Activated CD4-positive, alpha-beta T cell treated with anti-CD3 and anti-CD28 coated beads, Interleukin-2, Interleukin-4, amounts not matched to agents 100 ng/mL and 50 ng/mL, durations not matched to agents 16 hours and 8 hours (primary cell): ENCODE measurements at regions not wholly inside any gene's neighbourhood (a gene's known extent, or its start where the extent isn't known, plus 50 kb on each side); places are given as distances from the start of the nearest gene placed in this dataset.
"Not testable (repeated sequence)": the region's sequence is repeated elsewhere in the genome, so short reads cannot be mapped to it uniquely, and the experiment has no call there.

Source experiments
- DNase-seq: peaks from one replicate; pipeline ENCODE4 v3.0.0-alpha.2; 2020; ENCODE audit warnings: low spot score

DNA sequence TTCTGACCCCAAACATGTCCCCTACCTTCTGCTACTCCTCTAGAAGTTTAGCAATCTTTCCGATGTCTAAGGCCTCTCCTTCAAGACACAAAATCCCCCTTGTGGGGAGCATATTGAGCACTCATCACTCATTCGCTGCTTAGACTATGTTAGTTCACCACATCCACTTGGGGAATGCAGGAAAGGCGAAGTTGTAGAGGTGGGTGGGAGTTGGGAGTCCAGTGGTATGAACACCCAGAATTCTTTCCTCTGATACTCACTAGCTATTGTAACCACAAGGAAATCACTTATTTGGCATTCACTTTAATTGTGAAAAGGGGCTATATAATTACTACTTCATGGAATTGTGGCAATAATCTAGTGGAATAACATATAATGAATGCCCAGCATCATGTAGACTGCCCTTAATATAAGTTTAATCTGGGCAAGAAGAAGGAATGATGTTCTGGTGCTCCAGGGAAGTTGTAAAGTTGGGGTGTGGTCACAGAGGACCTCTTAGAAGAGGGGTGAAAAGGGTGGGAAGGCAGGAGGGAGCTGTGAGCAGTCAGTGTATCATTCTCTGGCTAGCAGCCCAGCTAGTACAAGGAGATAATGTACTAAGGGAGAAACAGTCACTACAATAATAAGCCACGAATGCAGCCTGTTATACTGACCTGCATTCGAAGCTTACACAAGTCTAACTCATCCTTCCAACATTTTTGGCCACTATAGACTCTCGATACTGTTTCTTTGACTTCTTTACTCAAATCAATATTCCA is 468.2 kb upstream of the DIPK2B start:
- no peak for DNase-seq

DNA sequence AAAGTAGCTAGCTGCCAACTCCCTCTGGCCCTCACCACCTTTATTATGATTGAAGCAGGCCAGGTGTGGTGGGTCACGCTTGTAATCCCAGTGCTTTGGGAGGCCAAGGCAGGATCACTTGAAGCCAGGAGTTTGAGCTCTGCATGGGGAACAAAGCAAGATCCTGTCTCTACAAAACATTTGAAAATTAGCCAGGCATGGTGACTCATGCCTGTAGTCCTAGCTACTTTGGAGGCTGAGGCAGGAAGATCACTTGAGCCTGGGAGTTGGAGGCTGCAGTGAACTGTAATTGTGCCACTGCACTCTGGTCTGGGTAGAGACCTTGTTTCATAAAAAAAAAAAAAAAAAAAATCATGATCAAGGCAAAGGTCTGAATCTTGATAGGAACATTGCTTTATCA is 467.0 kb upstream of the DIPK2B start:
- DNase-seq: no peak

DNA sequence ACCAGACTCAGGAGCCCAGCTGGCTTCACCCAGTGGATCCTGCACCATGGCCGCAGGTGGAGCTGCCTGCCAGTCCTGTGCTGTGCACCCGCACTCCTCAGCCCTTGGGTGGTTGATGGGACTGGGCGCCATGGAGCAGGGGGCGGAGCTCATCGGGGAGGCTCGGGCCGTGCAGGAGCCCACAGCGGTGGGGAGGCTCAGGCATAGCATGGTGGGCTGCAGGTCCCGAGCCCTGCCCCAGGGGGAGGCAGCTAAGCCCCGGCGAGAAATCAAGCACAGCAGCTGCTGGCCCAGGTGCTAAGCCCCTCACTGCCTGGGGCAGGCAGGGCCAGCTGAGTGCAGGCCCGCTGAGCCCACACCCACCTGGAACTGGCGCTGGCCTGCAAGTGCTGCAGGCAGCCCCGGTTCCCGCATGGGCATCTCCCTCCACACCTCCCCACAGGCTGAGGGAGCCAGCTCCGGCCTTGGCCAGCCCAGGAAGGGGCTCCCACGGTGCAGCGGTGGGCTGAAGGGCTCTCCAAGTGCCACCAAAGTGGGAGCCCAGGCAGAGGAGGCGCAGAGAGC is 464.1 kb upstream of the DIPK2B start:
- no peak for DNase-seq

DNA sequence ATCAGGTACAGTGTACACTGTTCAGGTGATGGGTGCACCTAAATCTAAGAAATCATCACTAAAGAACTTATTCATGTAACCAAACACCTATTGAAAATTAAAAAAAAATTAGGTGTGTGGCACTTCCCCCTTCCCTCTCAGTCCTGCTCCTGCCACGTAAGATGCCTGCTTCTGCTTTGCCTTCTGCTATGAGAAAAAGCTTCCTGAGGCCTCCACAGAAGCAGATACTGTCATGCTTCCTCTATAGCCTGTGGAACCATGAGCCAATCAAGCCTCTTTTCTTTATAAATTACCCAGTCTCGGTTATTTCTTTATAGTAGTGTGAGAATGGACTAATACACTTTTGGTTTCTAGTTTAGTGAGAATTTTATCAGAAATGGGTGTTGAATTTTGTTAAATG is 459.8 kb upstream of the DIPK2B start:
- DNase-seq: no peak

DNA sequence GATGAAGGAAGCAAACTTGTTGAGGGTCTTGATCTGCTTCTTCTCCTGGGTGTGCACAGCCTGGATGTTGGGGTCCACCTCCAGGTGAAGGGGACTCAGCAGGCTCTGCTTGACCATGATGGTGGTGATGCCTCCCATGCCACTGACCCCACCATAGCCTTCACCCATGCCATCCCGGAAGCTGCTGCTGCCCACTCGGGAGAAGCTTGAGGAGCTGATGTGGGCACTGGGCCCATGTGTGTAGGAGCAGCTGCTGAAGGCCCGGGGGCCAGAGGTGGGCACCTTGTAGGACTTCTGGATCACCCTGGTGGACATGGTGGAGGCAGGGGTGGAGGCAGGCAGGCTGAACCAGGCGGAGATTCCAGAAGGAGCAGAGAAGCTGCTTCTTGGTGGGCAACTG is 432.7 kb upstream of the DIPK2B start:
- DNase-seq: no peak

DNA sequence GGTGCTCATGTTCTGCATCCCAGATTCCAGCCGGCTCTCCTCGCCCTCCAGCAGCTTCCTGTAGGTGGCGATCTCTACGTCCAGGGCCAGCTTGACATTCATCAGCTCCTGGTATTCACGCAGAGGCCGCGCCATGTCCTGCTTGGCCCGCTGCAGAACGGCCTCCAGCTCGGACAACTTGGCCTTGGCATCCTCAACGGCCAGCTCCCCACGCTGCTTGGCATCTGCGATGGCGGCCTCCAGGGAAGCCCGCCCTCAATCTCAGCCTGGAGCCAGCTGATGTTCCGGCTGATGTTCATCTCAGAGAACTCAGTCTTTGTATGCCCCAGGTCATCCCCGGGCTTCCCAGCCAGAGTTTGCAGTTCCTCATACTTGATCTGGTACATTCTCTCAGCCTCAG is 431.8 kb upstream of the DIPK2B start:
- no peak for DNase-seq

DNA sequence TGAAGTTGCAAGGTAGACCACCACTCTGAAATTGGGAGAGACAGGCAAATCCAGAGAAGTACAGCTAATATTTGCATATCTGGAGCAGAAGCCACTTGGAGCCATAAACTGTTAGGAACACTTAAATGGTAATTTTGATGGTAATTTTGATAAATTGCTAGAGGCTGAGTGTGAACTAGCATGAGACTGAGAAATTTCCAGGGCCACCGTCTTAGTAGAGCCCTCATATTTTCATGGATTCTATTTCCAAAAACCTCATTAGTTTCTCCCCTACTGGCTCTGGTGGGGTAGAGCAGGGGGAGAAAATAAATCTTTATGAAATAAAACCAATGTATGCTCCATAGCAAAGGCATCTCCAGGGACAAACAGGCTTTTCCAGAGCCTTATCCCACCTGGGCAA is 429.4 kb upstream of the DIPK2B start:
- no peak for DNase-seq

DNA sequence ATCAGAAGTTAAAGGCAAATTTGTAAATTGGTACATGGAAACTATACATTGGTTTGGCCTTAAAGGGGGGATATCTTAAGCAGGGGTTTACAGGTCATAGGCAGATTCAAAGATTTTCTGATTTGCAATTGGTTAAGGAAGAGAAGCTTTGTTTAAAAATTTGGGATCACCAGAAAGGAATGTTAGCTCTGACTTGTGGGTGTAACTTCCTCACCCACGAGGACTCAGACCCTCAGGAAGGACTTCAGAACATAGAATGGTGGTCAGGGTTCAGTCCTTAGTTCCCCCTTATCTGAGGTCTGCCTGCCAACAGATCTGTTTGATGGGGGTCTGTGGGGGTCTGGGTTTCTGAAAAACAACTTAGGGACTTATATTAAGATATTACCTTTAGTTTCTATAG is 427.4 kb upstream of the DIPK2B start:
- no peak for DNase-seq

DNA sequence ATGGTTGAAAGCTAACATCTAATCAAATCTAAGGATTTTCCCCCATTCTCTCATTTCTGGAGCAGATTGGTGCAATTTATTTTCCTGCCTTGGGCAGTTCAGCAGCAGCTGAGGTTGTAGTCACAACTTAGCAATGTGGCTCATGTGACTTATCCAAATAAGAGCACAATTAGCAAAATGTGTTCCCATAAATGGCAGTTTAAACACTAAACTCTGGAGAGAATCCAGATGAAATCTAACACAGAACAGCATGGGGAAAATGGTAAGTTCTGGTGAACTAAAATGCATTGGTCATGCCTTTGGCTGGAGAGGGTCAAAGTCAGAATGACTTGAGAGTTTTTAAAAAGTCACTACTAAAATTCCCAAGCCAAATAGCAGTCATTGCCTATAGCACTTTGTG is 422.6 kb upstream of the DIPK2B start:
- DNase-seq: no peak

DNA sequence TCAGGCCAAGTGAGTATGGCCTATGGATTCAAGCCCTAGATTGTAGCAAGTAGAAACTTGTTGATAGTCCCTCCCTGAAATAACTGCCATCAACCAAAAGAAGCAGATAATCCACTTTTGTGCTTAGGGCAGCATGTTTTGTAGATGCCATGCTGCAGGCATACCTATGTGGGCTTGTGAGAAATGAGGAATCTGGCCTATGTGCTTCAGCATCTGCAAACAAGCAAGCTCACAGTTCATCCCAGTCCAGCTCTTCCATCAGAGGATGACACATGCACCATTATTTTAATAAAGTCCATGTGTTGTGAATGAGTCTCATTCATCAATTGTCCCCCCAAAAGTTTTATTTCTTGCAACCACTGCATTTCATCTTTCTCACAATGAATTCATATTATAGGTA is 421.9 kb upstream of the DIPK2B start:
- DNase-seq: no peak

DNA sequence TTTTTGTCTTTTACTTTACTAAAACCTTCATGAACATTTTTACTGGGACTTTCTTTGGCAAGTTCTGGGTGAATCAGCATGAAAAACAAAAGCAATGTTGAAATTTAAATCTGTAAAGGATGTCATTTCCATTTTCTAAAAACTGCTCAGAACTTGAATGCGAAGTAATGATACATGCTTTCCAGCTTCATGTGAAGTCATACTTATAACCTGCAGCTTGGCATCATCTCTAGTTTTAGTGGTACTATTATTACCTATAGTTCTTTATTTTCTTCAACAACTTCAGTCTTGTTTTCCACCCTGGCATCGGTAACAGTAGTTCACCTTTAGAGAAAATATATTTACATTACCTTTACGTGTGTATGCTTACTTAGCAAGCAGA is 421.4 kb upstream of the DIPK2B start:
- no peak for DNase-seq

DNA sequence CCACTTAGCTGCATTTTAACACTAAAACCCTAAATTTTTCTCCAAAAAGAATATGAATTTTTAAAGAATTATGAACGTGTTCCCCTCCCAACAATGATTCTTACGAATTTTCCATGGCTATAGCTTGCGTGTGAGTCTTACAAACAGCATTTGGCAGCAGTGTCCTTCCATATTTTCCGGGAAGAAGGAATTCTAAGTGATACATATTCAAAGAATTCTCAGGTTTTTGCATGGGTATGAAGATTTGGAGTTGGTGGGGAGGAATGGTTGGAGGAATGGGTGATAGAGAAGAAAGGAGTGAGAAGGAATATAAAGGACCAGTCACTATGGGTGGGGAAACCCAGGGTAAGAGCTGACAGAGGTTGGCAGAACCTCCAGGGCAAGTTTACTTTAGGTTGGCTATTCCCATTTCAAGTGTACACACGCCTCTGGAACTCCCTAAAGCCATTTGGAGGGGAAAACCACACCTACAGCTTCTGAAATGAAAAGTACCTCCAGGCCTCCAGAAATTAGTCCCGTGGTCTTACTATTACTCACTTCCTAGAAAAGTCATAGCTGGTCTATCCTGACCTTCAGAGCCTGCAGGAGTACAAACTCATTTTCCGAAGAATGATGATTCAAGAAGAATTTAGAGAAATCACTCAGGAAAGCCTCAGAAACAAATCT is 420.8 kb upstream of the DIPK2B start:
- DNase-seq: peak; percentile 82

DNA sequence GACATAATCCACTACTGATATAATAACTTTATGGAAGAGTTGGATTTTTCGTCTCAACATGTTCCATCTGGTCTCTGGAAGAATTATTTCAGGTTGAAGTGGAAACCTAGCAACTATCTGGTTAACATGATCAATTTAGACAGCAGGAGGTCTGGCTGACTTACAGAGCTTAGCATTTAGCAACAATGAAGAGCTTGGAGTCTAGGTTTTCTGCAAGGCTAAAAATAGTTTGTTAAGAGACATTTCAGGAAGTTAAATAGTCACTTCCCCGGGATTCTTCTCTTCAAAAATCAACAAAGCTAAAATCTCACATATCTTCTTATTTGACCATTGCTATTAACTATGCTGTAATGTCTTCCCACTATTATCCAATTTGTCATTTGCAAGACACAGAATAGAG is 418.6 kb upstream of the DIPK2B start:
- DNase-seq: no peak

DNA sequence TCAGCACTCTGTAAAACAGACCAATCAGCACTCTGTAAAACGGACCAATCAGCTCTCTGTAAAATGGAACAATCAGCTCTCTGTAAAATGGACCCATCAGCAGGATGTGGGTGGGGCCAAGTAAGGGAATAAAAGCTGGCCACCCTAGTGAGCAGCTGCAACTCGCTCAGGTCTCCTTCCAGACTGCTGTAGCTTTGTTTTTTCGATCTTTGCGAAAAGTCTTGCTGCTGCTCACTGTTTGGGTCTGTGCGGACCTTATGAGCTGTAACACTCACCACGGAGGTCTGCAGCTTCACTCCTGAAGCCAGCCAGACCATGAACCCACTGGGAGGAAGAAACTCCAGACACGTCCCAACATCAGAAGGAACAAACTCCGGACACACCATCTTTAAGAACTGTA is 414.9 kb upstream of the DIPK2B start:
- not testable (repeated sequence) for DNase-seq

DNA sequence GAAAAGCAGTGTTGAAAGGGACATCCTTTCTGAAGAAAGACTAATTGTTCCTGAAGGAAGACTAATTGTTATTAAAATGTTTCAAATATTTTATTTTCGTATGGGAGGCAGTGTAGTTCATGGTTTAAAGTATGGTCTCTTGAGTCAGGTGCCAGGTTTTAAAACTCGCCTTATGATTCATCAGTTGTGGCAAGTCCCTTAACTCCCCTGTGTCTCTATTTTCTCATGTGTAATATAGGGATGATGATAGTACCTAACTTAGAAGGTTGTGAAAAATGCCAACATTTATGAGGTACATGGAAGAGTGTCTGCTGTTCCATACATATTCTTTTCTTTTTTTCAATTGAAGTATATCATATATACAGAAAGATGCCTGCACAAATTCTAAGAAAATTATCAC is 414.2 kb upstream of the DIPK2B start:
- no peak for DNase-seq

DNA sequence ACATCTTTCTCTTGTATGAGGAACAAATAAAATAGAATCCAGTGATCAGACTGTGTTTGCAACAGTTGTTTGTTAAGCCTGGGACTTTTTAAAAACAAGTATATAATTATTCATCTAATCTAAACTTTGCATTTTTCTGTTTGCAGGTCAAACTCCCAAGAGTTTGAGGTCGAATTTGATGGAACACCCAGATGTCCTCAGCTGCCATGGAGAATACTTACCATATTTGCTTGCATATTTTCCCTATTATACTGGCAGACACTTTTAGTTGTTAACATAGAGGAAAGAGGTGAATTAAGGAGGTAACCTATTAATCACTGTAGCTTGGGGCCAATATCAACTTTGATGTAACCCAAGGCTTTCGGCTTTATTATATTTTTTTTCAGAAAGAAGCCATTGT is 401.5 kb upstream of the DIPK2B start:
- DNase-seq: no peak

DNA sequence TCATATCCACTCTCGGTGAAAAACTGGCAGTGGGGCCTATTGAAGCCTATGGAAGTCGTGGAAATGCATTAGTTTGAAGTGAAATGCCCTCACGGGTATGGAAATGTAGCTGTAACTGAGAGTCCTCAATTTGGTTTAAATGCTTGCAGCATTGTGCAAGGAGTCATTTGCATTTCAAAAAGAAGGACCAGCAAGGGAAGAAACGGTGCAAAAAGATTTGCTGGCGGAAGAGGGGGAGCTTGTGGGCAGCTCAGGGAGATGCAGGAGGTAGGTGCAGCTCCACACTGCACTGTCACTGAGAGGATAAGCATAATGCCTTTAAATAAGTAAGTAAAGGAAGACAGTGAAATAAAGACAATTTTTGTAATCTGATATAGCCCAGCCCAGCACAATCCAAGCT is 400.4 kb upstream of the DIPK2B start:
- DNase-seq: no peak

DNA sequence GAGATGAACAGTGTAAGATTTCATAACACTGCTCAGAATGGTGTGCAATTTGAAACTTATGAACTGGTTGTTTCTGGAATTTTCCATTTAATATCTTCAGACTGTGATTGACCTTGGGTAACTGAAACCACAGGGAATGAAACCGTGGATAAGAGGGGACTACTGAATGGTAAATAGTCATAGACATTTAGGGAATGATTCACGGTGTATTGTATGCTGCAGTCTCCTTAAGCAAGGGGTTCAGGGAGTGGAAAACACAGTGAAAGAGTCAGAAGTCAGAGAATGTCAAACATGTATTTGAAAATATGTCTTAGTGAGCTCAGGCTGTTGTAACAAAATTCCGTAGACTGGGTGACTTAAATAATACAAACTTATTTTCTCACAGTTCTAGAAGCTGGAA is 398.2 kb upstream of the DIPK2B start:
- no peak for DNase-seq

DNA sequence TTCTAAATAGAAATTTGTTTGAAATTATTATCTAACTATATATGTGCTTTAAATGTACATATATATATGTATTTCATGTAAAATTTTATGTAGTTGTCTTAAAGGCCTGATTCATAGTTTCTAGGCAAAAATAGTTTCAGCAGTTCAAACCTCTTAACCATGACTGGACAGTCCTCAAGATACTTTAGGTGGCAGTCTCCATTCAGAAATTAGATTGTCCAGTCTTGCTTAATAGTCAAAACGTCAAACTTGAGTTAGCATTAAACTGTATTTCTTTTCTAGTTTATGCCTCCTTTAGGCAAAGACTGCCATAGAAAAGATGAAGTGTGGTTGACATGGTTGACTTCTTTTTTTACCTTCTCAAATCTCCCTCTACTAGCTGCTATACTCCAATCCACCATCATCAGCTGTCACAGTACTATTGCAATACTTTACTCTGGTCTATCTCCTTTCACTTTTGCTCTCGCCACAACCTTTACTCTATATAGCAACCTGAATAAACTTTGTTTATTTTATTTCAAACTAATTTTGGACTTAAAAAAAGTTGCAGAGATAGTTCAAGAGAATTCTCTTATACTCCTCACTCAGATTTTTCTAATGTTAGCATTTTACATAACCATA is 395.6 kb upstream of the DIPK2B start:
- no peak for DNase-seq

DNA sequence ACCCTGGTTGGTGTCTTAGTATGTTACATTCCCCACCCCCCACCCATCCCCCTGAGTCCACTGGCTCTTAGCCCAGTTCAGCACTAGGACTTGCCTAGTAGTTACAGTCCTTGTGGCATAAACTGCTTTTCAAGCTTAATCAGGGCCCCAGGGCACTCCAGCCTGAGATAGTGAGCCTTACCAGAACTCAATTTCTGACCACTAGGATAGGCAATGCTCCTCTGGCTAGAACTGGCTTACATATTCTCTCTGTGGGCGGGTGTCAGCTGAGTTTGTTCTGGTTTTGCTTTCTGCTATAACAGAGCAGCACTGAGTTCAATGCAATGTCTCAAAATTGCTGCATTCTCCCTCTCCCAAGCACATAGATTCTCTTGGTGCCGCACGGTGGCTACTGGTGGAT is 391.4 kb upstream of the DIPK2B start:
- DNase-seq: no peak

DNA sequence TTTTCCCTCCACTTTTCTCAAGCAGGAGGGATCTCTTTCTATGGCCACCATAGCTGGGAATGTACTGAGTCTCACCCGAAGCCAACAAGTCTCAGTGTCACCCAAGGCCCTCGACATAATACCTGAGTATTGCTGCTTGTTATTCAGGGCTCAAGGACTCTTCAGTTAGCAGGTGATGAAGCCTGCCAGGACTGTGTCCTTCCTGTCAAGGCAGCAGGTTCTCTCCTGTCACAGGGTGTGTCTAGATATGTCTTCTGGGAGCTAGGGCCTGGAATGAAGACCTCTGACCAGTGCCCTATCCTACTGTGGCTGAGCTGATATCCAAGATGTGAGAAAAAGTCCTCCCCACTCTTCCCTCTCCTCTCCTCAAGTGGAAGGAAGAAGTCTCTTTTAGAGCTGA is 391.0 kb upstream of the DIPK2B start:
- no peak for DNase-seq

DNA sequence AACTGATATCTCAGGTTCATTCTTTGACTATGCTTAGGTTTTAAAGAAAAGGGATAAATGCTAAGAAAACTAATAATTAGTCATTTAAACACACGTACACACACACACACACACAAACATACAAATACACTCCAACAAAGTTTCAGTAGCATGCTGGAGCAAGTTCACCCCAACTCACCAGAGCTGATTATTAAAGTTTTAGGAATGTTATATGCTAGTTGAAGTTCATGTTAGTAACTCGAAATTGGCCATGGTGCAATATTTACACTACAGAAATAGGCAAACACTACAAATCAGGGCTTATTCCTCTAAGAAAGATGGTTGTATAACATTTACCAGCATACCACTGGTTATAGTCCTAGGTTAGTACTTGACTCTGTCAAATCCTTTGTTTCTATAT is 384.0 kb upstream of the DIPK2B start:
- no peak for DNase-seq

DNA sequence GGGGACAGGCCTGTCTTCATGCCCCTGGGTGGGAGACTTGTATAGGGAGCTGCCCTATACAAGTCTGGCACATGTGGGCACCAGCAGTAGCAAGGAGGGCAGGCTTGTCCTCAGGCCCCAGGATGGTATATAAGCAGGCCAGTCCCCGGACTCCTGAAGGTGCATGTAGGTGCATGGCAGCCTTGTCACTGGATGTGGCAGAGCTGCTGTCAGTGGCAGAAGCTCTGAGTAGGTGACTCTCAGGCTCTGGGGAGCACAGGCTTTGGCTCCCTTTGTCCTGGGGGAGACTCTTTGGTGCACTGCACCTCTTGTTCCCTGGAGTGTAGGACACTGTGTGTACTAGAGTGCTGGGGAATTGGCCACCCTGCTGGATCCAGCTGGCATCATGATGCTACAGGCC is 376.7 kb upstream of the DIPK2B start:
- DNase-seq: no peak
